Stimulated activated CD4-positive, alpha-beta T cell treated with anti-CD3 and anti-CD28 coated beads, Interleukin-12 subunit alpha, Interleukin-12 subunit beta, amount 100 ng/mL, for 48 hours (primary cell): ENCODE measurements at regions not wholly inside any gene's neighbourhood (a gene's known extent, or its start where the extent isn't known, plus 50 kb on each side); places are given as distances from the start of the nearest gene placed in this dataset.

Experiments used
- DNase-seq, 3 donors: peaks; one replicate each; pipeline ENCODE4 v3.0.0-alpha.2; 2020; ENCODE audit warnings: low read depth in 2 of 3, low spot score in 1 of 3

GRCh38 chr2:81196933-81197628 is 892.5 kb upstream of the LRRTM1 start:
- no peak for DNase-seq

- DNase-seq = no peak
These were observed 891.9 kb upstream of the LRRTM1 start for GRCh38 chr2:81196383-81196851.

GRCh38 chr2:81195774-81196382 is 891.3 kb upstream of the LRRTM1 start:
- DNase-seq = no peak

GRCh38 chr2:81195017-81195773 is 890.6 kb upstream of the LRRTM1 start:
- no peak for DNase-seq

DNA sequence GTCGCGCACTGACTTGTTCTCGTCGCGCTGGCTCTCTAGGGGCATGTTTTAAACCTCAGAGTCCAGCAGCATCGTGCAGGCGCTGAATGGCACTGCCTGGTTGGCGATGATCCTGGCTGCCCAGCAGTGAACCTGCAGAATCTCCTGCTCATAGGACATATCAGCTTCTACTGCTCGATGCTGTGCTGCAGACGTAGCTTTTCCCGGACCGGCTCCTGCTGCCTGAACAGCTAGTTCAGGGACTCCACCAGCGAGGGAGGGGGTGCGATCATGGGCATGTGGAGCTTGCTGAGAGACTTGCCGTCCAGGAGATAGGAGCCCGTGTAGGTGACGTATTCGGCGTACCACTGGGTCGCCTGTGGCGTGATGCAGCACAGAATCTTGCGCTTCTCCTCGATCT is 890.0 kb upstream of the LRRTM1 start:
- DNase-seq = no peak

- no peak for DNase-seq
These were observed 889.6 kb upstream of the LRRTM1 start for GRCh38 chr2:81194176-81194575.

DNA sequence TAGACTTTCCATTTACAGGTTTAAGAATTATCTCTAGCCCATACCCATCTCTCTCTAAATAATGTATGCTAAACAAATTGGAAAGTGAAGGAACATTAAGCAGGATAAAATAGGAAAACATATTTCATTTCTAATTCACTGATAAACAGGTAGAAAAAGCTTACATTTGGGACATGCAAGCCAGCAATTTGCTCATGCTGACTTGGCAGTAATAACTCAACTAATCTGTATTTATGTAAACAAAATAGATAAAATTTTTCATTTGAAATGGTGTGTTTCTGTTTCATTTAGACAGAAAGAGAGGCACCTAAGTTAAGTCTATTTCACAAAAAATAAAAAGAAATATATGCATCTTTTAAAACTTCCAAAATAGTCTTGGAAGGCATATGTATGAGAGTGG is 877.3 kb upstream of the LRRTM1 start:
- DNase-seq = no peak

- no peak for DNase-seq
These were observed 866.9 kb upstream of the LRRTM1 start for GRCh38 chr2:81171447-81171846.

DNA sequence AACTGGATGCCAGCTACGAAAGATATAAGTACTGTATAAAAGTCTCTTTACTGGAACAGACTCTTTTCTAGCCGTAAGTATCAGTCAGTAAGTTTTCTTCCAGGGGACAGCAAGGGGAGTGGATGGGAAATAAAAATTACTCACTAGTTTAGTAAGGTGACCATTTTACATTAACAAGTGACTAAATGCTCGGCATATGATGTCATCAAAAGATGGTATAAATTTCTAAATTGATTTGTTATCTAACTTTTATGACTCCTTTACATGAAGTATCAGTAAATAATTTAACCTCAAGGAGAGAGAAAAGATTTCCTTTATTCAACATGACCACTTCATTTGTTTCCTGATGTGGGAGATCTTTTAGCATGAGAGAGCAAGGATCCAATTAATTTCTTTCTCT is 859.0 kb upstream of the LRRTM1 start:
- no peak for DNase-seq

DNA sequence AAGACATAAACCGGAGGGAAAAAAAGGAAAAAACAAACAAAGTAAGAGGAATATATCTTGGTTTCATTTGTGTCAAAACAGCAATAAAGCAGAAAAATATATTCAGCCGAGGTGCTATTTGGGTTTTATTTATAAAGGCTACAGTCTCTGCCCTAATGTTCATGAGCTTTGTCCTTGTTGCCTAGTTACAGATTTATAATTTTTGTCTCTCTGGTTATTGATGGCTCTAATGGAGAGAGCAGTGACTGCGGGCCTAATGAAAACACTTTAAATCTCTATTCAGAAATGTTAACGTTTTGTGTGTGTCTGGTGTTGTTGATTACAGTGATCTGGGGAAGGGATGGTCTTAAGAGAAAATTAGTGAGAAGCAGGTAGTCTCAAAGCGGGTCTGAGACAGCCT is 854.0 kb upstream of the LRRTM1 start:
- no peak for DNase-seq

- no peak for DNase-seq
These were observed 843.8 kb upstream of the LRRTM1 start for GRCh38 chr2:81148323-81148722.

GRCh38 chr2:81136296-81136695 is 831.7 kb upstream of the LRRTM1 start:
- DNase-seq = no peak

GRCh38 chr2:81097361-81097760 is 792.8 kb upstream of the LRRTM1 start:
- no peak for DNase-seq

GRCh38 chr2:81093031-81093430 is 788.5 kb upstream of the LRRTM1 start:
- no peak for DNase-seq

- DNase-seq = no peak
These were observed 783.1 kb upstream of the LRRTM1 start for GRCh38 chr2:81087646-81088045.

- no peak for DNase-seq
These were observed 779.5 kb upstream of the LRRTM1 start for GRCh38 chr2:81084101-81084500.

DNA sequence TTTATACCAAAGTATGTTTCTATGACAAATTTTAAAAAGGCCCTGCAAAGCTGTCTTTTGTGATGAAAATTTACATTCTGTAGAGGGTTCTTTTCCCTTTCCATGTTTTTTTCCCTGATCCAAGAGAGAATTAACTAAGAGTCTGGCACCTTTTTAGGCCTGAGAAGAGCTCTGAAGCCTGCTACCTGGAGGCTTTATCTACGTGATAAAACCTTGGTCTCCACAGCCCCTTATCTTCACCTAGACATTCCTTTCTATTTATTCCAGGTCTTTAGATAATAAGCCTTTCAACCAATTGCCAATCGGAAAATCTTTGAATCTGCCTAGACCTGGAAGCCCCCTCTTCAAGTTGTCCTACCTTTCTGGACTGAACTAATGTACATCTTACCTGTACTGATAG is 774.1 kb upstream of the LRRTM1 start:
- DNase-seq = no peak

DNA sequence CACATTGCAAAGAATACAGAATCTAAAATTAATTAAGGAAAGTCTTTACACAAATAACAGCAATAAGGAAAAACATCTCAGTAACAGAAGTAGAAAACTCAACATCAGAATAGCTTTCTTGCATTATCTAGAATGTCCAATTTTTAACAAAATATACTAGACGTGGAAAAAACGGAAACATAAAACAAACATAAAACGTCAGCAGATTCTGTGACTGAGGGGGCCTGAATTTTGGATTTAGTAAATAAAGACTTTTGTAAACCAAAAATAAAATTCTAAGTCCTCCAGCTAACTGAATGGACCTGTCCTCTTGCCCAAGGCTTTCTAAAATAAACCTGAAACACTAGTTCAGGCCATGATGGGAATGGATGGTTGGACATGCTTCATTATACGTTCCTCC is 773.5 kb upstream of the LRRTM1 start:
- DNase-seq = no peak

GRCh38 chr2:81077396-81077795 is 772.8 kb upstream of the LRRTM1 start:
- no peak for DNase-seq

DNA sequence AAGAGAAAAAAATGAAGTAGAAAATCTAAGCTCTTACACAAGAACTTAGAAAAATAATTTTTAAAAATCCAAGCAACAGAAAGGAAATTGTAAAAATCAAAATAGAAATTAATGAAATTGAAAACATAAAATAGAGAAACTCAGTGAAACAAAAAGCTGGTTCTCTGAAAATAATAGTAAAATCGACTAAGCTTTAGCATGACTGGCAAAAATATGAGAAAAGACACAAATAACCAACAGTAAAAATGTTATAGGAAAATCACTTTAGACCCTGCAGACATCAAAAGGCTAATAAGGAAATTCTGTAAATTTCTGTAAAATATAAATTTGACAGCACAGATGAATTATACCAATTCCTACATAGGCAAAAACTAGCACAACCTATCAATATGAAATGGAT is 768.9 kb upstream of the LRRTM1 start:
- no peak for DNase-seq

DNA sequence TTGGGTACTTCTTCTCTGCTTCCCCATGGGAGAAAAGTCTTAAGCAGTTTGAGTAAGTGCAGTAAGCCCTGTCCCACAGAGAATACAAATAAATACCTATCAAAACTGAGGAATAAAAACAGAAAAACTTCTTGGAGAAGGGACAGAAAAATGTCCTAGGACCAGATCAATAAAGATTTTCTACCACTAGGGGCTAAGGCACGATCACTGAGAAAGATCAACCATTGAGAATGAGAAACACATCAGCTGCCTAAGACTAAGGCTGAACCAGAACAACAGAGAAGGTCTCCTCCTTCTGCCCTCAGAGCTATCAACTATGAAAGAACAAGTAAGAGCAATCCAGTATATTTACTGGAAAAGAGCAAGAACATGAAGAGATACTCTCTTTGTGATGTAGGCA is 763.6 kb upstream of the LRRTM1 start:
- no peak for DNase-seq

DNA sequence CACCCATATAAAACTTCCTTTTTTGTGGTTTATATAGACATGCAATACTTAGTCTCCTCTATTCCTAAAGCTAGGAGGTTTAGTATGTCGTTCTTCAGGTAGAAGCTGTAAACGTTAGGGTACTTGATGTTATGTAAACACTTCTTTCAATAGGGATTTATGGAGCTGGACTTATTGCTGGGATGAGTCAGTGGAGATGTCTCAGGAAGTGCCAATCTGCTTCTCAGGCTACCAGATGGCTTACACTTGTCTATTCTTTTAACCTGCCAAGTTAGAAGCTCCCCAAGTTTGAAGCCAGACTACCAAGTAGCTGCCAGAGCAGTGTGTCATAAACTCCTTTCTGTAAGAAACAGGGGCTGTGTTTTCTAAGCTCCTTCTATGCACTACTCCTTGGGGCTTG is 756.5 kb upstream of the LRRTM1 start:
- no peak for DNase-seq
